ENCODE measurements at regions not wholly inside any gene's neighbourhood (a gene's known extent, or its start where the extent isn't known, plus 50 kb on each side); places are given as distances from the start of the nearest gene placed in this dataset.

- no peak for ATAC-seq
Measured at GRCh38 chr3:103968131-103968530, 1398.6 kb upstream of the ALCAM start.

GRCh38 chr3:103968751-103969150 lies 1398.0 kb upstream of the ALCAM start:
- 27 to 38% (median 30%) methylated on average over 1 of the region's 1 CpG for WGBS, 4 donors
- TF ChIP-seq CTCF (IDR thresholded peaks at IDR 0.05) (no peak), POLR2A (IDR thresholded peaks at IDR 0.05) (no peak)
- Histone ChIP-seq H3K9me3 (peaks cover 0 to under 1% (median 0%) of the 10 kb centered on the region in 12 donors), H3K4me3 (no peak overlapping the region), H3K27ac (no peak overlapping the region), H3K36me3 (no peaks in the 10 kb centered on the region), H3K4me1 (no peaks in the 10 kb centered on the region), H3K27me3 (no peaks in the 10 kb centered on the region)
- DNase-seq, result no peak
- intact Hi-C loops (cut with DNase I), result no loop called here
- ATAC-seq, result no peak

More at GRCh38 chr3:103968131-103968530, 1398.6 kb upstream of the ALCAM start:
- TF ChIP-seq CTCF (IDR thresholded peaks at IDR 0.05), result no peak
- no peak for TF ChIP-seq POLR2A (IDR thresholded peaks at IDR 0.05)
- H3K4me1 ChIP-seq, result no peaks in the 10 kb centered on the region
- no peaks in the 10 kb centered on the region for H3K36me3 ChIP-seq
- no peaks in the 10 kb centered on the region for H3K27me3 ChIP-seq
- WGBS, 4 donors, result 71 to 76% (median 76%) methylated on average over 2 of the region's 2 CpGs
- no peak for DNase-seq
- no peaks in the 10 kb centered on the region for H3K9me3 ChIP-seq
- intact Hi-C loops (cut with DNase I), result no loop called here
- H3K27ac ChIP-seq, result no peak overlapping the region
- H3K4me3 ChIP-seq, result no peak overlapping the region

DNA sequence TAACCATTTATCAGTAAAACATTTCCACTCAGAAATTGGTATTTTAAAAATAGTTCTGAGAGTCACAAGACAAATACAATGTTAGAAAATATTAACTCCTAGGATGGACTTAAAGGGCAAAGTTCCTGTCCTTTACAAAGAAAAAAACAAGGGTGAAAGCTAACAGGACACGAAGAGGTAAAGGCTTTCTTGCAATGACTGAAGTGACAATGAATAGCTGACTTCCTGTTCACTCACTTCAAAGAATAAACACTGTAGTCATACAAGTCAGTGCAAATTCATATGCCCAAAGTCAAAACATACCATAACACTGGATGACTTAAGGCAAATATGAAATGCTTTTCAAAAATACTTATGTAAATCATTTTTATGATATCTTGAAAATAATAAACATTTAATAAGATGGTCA lies 1389.8 kb upstream of the ALCAM start:
- Histone ChIP-seq H3K27me3 (no peaks in the 10 kb centered on the region), H3K27ac (no peak overlapping the region), H3K36me3 (no peaks in the 10 kb centered on the region), H3K4me1 (no peaks in the 10 kb centered on the region), H3K9me3 (peaks cover 0 to 5% (median 0%) of the 10 kb centered on the region in 12 donors), H3K4me3 (no peak overlapping the region)
- 29 to 46% (median 43%) methylated on average over 1 of the region's 1 CpG for WGBS, 4 donors
- intact Hi-C loops (cut with DNase I), result no loop called here
- DNase-seq (no peak), ATAC-seq (no peak)
- no peak for TF ChIP-seq CTCF (IDR thresholded peaks at IDR 0.05)
- no peak for TF ChIP-seq POLR2A (IDR thresholded peaks at IDR 0.05)

DNA sequence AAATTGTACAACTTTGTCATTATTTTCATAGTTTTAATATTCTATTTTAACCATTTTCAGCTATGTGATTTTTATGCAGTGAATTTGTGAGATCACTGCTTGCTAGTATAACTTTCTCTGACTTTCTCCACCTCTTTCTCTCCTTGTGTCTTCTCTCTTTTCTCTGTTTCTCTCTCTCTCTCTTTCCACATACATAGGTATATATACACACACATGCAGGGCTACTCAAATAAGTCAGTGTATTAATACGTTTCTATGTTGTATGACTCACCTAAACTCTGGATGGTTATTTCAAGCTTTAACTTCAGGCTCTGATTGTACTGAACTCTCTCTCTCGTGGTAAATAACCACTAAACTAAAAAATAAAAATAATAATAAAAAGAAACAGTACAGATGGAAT lies 1389.3 kb upstream of the ALCAM start:
- 52 to 64% (median 62%) methylated on average over 2 of the region's 2 CpGs for WGBS, 4 donors
- TF ChIP-seq POLR2A (IDR thresholded peaks at IDR 0.05) (no peak), CTCF (IDR thresholded peaks at IDR 0.05) (no peak)
- Histone ChIP-seq H3K9me3 (peaks cover 0 to 5% (median 0%) of the 10 kb centered on the region in 12 donors), H3K4me1 (no peaks in the 10 kb centered on the region), H3K27ac (no peak overlapping the region), H3K36me3 (no peaks in the 10 kb centered on the region), H3K27me3 (no peaks in the 10 kb centered on the region), H3K4me3 (no peak overlapping the region)
- intact Hi-C loops (cut with DNase I), result no loop called here
- ATAC-seq, result no peak
- DNase-seq, result no peak
